NCI-H146 treated with DMSO at 0.1 percent for 48 hours (cell line): ENCODE measurements at regions not wholly inside any gene's neighbourhood (a gene's known extent, or its start where the extent isn't known, plus 50 kb on each side); places are given as distances from the start of the nearest gene placed in this dataset.

Experiments
- DNase-seq: peaks from one replicate; lab custom pipeline; 2025; ENCODE audit not compliant: unreplicated experiment; lab: John Stamatoyannopoulos, UW

DNA sequence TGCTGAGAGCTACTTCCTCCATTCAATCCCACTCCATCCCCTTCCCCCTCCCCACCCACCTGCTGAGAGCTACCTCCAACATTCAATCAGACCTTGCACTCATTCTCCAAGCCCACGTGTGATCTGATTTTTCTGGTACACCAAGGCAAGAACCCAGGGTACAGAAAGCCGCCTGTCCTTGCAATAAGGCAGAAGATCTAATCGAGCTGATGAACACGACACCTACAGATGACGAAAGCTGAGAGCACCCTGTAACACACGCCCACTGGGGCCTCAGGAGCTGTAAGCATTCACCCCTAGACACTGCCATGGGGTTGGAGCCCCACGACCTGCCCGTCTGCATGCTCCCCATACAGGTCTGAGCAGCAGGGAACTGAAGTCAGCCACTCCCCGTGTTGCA lies 58.3 kb downstream of the TRIML1 start:
- DNase-seq: no peak

DNA sequence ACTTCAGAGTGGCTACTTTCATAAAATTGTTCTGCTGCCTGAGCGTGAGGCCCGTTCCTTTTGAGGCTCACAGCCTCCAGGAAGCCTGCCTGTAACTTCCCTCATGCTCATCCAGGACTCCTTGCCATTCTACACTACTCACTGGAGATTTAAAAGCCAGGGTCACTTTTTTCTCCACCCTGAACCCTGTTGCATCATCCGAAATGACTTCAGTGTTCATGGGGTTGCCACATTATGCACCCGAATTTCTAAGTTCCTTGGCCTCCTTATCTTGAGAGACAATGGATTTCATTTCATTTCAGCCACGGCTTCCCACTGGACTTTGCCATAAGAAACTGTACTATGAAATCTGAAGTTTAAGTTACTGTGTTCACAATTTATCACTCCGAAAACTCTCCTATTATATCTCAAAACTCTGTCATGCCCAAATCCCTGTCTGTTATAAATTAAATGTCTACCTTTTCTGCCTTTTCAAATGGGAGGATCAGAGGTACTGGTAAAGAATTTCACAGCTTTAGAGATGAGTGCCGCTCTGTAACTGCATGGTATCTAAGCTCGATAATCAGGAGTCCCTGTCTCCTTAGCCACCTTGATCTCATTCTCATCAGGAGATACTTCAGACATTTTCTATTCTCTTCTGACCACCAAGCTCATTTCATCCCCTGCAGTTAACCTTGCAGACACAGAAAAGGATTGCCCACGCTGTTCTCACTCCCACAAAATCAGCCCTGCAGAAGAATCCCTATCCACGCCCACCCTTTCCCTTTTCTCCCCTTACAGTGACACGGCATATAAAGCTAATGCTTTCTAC lies 59.9 kb downstream of the TRIML1 start:
- no peak for DNase-seq

DNA sequence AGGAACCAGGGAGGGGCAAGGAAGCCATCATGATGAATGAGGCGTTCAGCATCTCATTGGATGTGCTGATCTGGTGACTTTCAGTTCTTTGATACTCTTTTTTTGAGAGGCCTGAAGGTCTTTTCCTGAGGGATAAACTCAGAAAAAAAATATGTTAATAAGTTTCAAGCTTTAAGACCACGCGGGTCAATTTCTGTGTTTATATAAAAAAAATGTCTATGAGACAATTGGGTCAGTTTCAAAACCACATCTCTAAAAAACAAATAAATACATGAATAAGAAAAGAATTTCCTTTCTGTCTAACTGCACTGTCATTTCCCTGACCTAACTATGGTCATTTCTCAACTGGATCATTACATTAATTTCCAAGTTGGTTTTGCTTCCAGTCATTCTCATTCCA lies 62.6 kb downstream of the TRIML1 start:
- no peak for DNase-seq

DNA sequence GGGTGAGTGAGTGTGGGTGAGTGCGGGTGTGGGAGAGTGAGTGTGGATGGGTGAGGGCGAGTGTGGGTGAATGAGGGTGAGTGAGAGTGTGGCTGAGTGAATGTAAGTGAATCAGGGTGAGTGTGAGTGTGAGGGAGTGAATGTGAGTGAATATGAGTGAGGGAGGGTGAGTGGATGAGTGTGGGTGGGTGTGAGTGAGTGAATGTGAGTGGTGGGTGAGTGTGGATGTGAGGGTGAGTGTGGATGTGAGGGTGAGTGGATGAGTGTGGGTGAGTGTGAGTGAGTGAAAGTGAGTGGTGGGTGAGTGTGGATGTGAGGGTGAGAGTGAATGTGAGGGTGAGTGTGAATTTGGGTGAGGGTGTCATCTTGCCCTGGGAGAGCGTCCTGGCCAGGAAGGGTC lies 67.5 kb downstream of the TRIML1 start:
- DNase-seq: no peak

DNA sequence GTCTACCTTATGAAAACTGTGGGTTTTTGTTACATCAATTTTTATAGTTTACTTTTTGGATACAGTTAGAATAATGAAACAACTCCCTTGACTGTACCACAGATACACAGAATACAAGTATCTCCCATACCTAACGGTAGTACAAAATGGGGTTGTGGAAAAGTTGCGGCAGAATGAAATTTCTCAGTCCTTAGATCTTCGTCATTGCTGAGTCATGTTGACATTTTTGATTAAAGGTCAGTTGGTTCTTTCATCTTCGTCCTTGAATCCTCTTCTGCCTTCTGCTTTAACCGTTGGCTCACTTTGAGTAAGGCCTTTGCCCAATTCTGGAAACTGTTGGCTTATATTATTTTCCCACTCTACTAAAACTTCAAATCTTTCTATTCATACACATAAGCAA lies 75.6 kb downstream of the TRIML1 start:
- DNase-seq: no peak

DNA sequence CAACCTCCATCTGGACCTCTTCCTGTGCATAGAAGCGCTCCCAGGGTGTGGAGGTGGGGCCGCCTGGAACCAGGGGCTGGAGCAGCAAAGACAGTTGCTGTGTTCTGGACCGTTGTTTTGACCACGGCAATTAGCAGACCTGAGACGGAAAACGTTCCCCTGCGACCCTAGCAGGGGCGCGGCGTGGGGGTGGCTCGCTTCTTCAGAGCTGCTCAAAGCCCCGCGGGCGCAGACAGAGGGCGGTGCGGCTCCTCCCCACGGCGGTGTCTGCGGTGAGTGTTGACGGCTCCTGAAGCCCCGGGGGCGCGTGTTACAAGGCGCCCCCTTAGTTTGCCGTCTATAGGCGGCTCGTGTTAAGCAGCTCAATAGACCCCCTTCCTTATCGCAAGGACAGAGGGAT lies 79.2 kb downstream of the TRIML1 start:
- DNase-seq: no peak

DNA sequence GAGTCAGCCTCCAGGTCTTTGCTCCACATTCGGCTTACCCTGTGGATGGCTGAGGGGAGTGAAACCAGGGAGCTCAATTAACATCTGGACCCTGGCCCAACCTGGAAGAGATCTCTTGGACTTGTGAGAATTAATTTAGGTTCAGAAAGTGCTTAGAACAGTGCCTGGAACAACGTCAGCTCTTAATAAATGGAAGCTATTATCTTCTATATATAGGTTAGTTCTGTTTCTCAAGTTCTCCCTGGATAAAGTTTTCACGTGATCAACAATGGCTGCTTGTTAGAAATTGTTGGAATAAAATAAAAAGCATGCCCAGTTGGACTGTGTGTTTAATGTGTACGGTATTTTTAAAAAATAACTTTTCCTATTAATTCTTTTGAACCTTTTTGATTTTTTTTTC lies 80.8 kb downstream of the TRIML1 start:
- no peak for DNase-seq

DNA sequence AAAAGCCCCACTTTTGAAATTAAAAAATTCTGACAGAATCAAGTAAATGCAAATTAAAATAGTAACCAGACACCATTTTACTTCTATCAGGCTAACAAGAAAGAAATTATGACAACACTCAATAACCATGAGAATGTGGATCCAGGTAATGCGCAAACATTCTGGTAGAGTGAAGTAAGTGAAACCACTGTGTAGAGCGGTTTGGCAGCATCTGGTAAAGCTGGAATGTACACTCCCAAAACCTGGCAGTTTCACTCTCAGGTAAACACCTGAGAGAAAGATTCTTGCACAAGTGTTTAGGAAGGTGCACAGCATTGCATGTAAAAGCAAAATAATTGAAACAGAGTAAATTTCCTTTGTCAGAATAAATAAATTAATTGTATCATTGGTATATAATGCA lies 81.8 kb downstream of the TRIML1 start:
- no peak for DNase-seq

DNA sequence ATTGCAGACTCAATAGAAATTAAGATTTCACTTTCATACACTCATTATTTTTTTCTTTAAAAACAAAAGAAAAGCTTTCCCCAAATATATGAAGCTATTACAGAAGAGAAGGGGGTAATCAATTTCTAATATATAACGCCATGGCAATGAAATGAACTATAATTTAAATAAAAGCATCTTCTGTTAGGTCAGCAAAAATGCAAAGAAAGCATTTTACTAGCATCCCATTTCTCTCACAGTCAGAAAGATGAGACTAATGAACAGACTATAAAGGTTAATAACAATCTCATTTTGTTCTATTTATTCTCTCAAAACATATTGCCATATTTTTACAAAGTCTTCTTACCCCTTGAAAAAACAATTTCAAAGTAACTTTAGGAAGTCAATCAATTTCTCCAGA lies 89.0 kb downstream of the TRIML1 start:
- DNase-seq: no peak

DNA sequence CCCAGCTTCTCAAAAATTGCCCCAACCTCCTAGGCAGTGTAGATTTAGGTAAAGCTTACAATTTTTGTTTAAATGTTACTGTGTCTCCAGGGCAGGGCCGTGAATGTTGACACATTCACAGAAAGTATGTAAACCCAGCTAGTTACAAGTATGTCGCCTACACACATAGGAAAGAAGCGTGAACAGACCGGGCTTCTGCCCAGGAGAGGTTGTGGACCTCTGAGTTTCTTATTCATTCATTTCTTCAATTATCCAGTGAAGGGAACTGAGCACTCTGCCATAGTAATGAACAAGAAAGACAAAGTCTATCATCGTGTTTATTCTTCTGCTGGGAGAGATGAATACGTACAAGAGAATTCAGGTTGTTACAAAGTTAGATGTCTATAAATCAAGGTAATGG lies 93.2 kb downstream of the TRIML1 start:
- DNase-seq: no peak

DNA sequence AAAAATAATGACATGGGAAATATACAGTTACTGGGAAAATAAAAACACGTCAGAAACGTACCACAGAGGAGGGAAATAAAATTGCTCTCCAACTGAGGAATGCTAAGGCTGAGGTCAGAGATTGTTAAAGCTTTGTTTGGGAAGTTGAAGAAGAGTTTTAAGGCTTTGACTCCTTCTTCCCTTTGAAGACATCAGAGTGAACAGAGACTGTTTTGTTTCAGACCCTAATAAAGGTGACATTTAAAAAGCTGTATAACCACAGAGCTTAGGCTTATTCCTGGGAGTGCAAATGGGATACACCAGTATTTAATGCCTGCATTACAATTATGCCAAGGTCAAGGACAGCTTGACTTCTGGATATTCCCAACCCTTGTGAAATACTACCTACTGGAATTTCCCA lies 102.8 kb downstream of the TRIML1 start:
- no peak for DNase-seq

DNA sequence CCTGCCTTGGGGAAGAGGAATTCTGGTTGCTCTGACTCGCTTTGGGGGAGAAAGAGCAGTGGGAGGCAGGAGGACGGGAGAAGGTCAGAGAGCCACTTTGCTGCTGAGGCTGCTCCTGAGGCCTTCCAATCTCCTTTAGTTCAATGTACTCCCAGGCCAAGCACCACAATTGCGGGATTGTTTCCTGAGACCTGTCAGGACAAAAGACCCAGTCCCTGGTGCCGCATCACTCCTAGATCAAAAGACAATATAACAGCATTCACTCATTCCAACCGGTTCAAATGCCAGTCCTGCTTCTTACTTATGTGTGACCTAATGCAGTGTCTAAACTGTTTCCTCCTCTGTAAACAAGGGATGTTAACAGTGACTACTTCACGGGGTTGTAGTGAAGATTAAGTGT lies 106.4 kb downstream of the TRIML1 start:
- no peak for DNase-seq

DNA sequence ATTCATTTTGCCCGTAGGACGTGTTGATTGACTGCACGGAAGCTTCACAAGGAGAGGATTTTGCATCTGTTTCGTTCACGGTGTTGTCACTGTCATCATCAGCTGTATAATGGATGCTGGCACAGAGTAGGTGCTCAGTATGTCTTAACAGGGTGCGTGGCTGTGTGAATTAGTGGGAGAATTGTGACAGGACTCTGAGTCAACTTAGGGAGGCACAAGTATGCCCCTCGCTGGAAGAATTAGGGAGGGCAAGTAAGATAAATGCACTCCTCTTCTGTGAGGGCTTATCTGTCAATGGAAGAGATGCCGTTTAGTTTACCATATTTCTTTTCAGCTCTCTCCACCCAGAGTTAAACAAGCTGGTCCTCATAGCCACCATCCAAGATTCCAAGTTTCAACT lies 107.2 kb downstream of the TRIML1 start:
- no peak for DNase-seq

DNA sequence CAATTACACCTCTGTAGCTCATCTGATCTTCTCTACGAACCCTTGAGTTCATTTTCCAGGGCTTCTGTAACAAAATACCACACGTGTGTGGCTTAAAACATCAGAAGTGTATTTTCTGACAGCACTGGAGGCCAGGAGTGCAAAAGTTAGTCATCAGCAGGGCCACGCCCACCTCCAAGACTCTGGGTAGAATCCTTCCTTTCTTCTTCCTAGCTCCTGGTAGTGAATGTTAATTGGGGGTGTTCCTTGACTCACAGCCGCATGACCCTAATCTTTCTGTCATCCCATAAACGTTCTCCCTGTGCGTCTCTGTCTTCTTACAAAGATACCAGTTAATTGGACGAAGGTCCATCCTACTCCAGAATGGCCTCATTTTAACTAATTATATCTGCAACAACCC lies 115.0 kb downstream of the TRIML1 start:
- DNase-seq: no peak

DNA sequence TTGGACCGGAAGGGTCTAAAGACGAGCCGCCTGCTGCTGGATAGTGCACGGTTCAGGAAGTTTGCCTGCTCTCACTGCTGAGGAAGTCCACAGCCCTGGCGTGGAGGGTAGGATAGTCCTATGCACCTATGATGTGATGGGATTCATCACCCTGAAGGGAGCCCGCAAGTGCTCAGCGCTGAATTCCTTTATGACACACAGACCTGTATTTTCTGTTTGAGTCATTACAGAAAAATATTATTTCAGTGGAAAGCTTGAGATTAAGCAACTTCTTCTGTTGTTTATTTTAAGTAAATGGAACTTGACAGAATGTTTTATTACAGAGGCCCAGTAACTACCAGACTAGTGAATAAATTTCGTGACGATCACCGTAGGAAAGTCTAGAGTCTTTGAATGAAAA lies 123.2 kb downstream of the TRIML1 start:
- no peak for DNase-seq

DNA sequence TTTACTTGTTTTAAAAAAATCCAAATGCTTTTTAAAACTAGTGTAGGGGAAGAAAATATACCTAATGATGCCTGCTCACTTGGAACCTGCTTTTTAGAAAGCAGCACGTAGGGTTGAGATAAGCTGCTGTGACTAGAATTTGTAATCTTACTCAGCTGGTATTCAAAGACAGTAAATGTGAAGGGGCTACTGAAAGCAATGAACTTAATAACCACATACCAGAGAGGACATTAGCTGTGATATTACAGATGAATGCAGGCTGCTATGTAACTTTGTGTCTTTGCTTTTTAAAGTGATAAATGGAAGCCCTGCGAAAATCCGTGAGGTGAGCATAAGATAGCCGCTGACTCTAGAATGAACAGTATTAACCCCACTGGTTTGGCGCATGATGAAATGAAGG lies 124.1 kb downstream of the TRIML1 start:
- DNase-seq: no peak

DNA sequence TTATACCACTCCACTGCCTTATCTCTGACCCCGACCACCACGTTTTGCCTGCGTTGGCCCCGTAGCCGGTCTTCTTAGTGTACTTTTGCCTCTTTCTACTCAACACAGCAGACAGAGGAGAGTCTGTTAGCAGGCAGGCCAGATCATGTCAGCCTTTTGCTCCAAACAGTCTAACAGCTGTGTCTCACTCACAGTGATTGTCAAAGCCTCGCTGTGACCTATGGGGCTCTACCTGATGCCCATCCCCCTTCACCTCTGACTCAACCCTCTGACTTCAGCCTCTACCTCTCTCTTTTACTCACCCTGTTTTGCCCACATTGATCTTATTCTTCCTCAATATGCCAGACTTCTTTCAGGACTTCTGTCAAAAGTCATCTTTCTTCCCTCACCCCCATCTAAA lies 127.1 kb downstream of the TRIML1 start:
- DNase-seq: no peak

DNA sequence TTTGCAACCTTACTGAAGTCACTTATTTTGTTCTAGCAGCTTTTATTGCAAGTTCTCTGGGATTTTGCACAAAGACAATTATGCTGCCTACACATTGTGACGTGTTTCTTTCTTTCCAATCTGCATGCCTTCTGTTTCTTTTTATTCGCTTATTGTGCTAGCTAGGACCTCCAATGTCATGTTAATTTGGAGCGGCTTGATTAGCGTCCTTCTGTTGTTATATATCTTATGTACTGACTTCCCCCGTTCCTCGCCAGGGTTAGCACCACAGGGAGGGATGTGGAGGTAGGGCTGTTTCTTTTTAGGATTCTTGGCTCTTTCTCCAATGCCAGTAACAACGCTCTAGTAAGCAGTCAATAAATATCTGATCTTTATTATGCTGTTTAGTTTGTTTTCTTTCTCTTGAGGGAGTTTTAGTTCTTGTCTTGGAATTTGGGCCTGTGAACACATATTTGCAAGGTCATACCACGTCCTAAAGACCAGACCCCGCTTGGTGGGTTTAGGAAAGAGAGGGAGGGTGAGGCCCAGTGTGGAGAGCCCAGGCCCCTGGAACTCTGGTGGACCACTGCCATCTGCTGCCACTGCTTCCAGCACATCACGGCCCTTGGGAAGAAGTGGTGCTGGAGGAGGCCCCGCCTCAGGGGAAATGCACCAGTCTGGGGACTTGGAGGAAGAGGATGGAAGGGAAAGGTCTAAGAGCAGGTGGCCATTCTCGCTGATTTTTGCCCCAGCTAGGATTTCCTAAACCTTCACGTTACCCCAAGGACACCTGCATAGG lies 129.1 kb downstream of the TRIML1 start:
- DNase-seq: no peak

DNA sequence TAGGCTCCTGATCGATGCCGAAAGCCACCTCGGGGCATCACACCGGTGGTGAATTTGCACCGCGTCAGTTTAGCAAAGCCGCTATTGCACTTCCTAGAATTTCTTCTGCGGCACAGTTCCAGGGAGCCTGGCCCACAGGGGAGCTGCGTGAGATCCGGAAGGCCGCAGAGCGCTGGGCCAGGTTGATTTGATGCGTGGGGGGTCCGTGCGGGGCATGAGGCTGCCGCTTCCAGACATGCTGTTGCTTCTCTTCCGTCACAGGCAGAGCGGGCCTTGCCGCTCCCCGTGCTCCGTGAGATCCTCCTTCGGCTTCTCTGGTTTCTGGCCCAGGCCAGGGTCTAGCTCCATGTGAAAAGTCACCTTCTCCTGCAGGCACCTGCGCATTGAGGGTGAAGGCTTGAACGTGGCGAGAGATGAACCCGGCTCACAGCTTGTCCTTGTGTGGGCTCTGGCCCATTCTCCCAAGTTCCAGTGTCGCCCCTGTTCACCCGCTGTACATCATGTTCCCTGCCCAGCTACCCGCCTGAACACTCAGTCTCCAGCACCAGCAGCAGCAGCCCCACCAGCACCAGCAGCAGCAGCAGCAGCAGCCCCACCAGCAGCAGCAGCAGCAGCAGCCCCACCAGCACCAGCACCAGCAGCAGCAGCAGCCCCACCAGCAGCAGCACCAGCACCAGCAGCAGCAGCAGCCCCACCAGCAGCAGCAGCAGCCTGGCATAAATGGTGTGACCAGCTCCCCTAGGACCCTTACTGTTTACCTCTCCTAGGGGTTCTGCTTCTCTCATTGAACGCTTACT lies 131.2 kb downstream of the TRIML1 start:
- DNase-seq: no peak

DNA sequence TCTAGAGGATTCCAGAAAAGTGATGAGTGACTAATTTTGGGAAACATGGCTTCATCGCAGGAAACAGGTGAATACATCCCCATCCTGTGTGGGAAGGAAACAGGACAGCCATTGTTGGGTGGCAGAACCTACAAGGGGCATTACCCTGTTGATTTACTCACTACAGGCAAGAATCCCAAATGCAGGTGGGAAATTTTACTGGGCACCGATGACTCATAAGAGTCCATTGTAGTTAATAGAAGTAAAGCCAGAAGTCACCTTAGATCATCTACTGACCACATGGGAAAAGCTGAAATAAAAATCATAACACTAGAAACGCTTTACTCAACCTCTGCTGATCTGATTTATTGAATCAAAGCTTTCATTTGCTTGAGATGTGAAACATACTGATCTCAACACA lies 136.4 kb downstream of the TRIML1 start:
- no peak for DNase-seq

DNA sequence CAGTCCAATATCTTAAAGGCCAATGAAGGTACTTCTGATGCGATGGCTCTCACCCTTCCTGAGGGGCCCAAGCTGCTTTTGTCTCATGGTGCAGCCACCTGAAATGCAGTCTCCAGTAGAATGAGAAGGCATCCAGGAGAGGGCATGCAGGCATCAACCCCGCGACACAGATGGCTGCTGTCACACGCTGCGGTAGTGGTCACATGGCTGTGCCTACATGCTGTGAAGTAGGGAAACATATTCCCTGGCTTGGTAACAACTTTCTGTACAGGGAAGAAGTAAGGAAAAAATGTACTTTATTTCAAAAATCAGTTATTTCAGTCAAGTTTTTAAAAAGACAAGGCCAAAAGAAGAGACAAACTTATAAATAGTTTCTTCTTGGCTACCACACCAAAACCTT lies 139.9 kb downstream of the TRIML1 start:
- DNase-seq: no peak
